Activated naive CD4-positive, alpha-beta T cell treated with Interleukin-2 at 50 U/mL for 16 hours (primary cell): ENCODE measurements at regions not wholly inside any gene's neighbourhood (a gene's known extent, or its start where the extent isn't known, plus 50 kb on each side); places are given as distances from the start of the nearest gene placed in this dataset.

Experiments used
- DNase-seq: peaks from one replicate; pipeline ENCODE4 v3.0.0-alpha.2; 2020

GRCh38 chr2:42928692-42929545, 136.5 kb upstream of the HAAO start:
- no peak for DNase-seq

DNA sequence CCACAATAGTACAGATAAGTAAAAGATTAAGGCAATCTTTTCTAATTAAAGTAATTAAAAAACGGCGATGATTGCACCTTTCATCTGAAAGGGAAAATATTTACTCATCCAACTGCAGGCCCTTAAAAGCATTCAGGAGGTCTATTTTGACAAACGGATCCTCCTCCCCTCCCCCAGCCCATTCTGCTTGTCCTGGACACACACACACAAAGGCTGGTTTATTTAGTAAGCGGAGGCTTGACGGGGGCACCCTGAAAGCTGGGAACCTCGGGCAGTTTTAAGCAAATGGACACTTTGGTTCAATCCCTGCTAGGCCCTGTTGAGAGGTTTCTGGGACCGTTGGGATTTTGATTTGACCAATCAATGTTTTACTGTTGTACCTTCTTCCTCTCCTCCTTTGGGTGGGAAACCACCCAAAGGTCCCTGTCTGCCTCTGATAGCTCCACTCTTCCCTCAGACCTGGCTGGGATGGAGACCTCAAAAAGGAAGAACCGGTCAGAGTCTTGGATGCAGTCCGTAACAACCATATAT, 135.8 kb upstream of the HAAO start:
- no peak for DNase-seq

GRCh38 chr2:42927334-42928160, 135.2 kb upstream of the HAAO start:
- DNase-seq: no peak

DNA sequence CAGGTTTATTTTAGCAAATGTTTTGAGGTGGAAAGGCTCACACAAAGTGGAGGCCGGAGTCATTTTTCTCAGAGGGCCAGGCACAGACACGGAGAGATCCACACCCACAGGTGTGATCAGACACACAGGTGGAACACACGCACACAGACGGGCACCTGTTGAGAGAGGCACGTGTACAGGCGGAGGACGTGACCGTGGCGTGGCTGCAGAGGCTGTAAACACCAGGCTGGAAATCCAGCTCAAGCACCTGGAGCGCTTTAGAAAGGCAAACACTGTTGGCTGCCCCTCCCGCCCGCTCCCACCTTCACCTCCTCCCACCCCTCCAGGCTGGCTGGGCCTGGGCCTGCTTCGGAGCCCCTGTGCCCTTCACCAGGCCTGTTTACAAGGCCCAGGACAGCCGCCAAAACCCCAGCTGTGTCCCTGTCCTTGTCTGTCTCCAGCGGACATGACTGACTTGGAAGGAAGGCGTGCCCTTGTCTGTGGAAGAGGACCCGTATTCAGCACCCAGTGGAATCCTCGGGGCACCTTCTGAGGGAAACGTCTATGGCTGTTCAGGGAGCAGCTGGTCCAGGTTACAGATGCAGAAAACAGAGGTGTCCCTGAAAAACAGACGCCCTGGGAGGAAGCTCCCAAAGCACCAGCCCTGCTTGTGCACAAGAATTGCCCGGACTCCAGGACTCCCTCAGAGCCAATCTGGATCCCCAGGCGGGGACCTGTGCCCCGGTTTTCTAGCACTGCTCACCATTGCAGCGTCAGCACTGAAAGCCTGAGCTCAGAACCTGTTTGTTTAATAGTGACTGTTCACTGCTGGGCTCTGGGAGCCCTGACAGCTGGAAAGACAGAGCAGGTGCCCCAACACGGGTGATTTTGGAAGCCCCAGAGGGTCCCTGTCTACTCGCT, 134.3 kb upstream of the HAAO start:
- no peak for DNase-seq

DNA sequence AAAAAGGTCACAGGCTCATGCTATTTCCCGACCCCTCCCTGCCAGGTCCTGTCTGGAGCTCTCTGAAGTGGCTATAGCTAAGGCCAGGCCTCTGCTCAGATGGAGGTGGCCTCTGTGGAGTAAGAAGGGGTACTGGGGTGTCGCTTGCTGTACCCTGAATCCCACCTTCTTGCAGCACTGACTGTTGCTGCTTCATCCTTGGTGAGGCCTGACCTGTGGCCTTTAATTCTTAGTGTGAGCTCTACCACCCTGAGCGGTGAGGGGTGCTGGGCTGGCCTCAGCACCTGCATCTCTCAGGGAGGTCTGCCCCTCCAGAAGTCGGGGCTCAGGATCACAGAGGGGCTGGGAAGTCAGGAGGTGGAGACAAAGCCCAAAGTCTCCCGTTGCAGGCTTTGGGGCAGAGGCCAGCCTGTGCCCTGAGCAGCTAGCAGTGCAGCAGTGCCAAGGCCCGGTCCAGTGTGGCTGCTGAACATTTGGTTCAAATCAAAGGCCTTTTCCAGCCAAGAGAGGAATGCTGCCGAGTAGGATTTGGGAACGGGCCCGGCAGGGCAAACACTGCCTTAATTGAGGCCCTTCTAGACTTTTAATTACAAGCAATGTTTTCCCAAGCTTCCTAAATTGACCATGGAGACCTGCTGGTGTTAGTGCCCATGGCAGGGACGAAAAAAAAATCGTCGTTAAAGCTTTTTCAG, 133.5 kb upstream of the HAAO start:
- DNase-seq: no peak

DNA sequence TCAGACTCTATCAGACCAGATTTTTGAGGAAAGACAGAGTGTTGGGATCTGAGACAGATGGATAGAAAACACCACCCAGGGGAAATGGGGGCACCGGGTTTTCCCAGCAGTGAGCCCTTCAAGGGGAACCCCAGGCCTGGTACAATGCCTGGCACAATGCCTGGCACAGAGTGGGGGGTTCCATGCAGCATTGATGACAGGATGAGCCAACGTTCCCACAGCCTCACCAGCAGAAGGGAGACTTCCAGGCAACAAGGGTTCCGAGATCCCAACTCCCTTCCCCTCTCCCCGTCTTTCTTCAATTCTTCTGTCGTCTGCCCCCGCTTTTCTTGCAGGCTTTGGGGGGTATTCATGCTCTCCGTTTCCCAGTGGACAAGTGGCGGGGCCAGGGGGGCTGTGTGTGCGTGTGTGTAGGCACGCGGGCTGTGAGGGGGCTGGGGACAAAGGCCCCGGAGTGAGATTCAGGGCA, 132.1 kb upstream of the HAAO start:
- no peak for DNase-seq

DNA sequence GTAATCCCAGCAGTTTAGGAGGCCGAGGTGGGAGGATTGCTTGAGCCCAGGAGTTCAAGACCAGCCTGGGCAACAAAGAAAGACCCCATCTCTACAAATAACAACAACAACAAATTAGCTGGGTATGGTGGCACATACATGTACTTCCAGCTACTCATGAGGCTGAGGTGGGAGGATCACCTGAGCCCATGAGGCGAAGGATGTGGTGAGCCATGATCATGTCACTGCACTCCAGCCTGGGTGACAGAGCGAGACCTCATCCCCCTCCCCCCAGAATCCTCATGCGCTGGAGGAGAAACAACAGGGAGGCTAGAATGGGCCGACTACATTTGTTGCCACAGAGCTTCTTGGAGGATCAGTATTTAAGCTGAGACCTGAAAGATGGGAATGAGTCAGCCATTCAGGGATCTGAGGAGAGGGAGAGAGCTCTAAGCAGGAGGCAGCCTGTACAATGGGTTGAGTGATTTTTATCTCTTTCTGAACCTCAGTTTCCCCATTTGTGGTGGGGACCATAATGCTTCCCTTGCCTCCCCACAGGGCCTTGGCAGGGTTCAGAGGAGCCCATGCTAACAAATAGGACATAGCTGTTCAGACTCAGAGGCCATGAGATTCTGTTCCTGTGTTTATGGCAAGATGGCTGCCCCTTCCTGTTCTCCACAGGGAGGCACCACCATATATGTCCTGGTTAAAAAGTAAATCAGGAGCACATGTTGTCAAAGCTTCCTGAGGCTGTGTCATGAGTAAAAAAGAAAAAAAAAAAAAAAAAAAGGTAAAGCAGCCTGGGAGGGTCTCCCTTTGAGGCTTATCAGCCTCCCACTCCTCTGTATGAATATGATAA, 131.4 kb upstream of the HAAO start:
- DNase-seq: no peak

DNA sequence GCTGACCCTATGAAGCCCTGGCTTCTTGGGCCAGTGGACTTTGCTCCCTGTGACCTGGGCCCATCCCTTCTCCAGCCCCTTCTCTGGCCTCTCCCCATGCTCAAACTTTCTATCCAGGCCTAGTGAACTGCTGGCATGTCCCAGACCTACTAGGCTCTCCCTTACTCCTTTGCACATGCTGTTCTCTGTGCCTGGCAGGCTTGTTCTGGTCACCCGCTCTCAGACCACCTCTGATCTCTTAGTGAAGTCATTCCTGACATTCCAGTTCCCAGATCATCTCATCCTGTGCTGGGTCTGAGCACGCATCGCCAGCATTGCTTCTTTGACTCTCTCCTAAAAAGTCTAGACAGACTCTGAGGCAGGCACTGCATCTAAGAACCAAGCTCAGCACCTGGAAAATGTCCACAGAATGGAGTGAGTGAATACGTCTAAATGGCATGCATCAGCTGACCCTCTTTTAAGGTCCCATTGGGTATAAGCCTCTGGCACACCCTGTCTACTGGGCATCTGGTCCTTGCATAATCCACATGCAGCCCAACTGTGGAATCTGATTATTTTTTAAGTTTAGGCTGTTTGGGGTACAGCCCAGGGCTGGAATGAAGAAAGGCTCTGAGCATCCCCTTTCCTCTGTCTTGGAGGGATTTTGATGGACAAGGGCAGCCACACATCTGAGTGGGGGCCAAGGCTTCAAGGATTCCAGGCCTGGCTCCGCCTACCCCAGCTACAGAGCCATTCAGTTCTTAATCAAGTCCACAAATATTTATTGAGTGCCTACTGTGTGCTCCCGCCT, 130.6 kb upstream of the HAAO start:
- no peak for DNase-seq

DNA sequence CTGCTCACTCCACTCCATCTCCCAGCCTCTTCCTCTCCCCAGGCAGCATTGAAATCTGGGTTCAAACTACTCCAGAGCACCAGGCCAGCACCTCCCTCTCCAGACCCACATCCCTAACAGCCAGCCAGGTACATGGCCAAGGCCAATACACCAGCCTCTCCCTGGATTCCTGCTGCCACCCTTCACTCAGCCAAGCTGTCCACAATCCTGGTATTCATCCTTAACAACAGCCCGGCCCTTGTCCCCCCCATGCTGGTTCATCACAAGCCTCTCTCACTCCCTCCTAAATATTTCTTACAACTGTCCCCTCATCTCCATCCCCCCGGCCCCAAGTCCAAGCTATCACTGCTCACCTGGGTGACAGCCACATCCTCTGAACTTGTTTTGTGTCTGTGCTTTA, 129.9 kb upstream of the HAAO start:
- no peak for DNase-seq

GRCh38 chr2:42921721-42922120, 129.3 kb upstream of the HAAO start:
- no peak for DNase-seq

DNA sequence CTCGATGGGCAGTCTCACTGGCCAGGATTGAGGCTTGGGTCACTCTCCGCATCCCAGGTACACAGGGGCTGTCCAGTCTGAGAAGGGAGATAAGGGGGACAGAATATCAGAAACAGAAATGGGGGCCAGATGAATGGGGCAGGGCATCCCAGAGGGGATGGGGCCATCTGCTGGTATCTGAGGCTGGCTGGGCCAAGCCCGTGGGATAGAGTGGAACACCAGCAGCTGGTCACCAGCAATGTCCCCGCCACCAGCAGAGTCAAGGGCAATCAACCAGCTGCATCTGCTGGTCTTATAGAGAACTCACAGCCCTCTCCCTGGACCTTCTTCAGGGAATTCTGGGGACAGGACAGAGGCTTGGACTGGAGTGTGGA, 128.8 kb upstream of the HAAO start:
- DNase-seq: no peak

GRCh38 chr2:42920446-42921146, 128.2 kb upstream of the HAAO start:
- no peak for DNase-seq

GRCh38 chr2:42918671-42919318, 126.4 kb upstream of the HAAO start:
- no peak for DNase-seq

- DNase-seq: no peak
Observed at GRCh38 chr2:42918041-42918440, 125.7 kb upstream of the HAAO start.

GRCh38 chr2:42917425-42917927, 125.1 kb upstream of the HAAO start:
- peak; percentile 9 for DNase-seq

DNA sequence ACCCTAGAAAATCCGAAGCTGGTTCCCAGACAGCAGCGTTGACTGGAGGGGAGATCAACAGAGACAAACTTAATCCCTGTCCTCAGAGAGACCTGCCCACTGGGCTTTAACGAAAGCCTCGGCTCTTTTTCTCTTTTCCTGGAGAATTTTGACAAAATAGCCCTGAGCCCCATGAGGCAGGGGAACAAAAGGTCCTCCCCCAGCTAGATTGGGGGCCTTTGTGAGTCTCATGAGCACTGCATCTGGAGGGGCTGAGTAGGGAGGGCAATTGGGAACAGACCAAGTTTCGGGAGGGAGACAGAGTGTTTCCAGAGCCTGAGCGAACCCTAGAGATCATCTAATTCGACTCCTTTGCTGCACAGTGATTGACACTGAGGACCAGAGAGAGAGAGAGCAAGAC, 123.9 kb upstream of the HAAO start:
- DNase-seq: no peak

GRCh38 chr2:42914860-42915259, 122.5 kb upstream of the HAAO start:
- no peak for DNase-seq

DNA sequence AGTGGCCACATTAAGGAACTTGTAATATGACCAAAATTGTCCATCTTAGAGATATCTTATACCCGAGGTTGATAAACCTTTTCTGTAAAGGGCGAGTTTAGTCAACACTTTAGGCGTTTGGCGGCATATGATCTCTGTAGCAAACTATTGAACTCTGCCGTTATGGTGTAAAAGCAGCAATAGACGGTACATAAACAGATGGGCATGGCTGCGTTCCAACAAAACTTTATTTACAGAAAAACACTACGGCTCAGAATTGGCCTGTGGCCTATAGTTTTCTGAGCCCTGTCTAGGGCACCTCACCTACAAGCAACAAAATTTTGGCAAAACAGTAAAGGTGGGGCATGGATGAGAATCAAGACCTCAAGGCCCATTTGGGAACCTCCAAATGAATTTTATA, 121.9 kb upstream of the HAAO start:
- DNase-seq: no peak
